SK-N-SH (cell line): ENCODE measurements at regions not wholly inside any gene's neighbourhood (a gene's known extent, or its start where the extent isn't known, plus 50 kb on each side); places are given as distances from the start of the nearest gene placed in this dataset.
"Not testable (repeated sequence)": the region's sequence is repeated elsewhere in the genome, so short reads cannot be mapped to it uniquely, and the experiment has no call there.

Experiments used
- CTCF ChIA-PET: fragments of 300-600, 350-600 bp; formaldehyde crosslinking; extraction: SDS; loops from one replicate; lab custom pipeline; 2021; lab: Yijun Ruan, JAX
- POLR2A ChIA-PET: fragments of 350-600 bp; sonication (Branson Sonifier 250); formaldehyde crosslinking; extraction: SDS; loops from one replicate; lab custom pipeline; 2020; ENCODE audit warnings: antibody characterized with exemption, inconsistent platforms; lab: Yijun Ruan, JAX
- DNase-seq: peaks from one replicate; pipeline ENCODE4 v3.0.0; 2012
- H2AFZ ChIP-seq: fragments of 200-600 bp; sonication (generic); 2 replicates; pipeline ENCODE4 v1.8.1; 2016; ENCODE audit warnings: antibody characterized with exemption, mild to moderate bottlenecking, low read depth
- H3F3A ChIP-seq: fragments of 200-600 bp; sonication (generic); replicated peaks from 2 replicates; pipeline ENCODE3; 2016; ENCODE audit warnings: antibody characterized with exemption, mild to moderate bottlenecking; ENCODE audit not compliant: insufficient read depth
- H3K27ac ChIP-seq, 2 experiments: fragments of 200-500 bp in 1 of 2; fragments of 200-600 bp in 1 of 2; sonication (Bioruptor generic) in 1 of 2; sonication (generic), shearing (Covaris generic) in 1 of 2; 2 replicates each; pipeline versions ENCODE4 v1.5.1 to v1.6.1; 2014 to 2016; ENCODE audit warnings: low read depth in 2 of 2, inconsistent platforms in 1 of 2, low read length in 1 of 2, mild to moderate bottlenecking in 1 of 2, mixed read lengths in 1 of 2
- H3K27me3 ChIP-seq: fragments of 200-600 bp; sonication (generic), shearing (Covaris generic); 2 replicates; pipeline ENCODE4 v1.6.1; 2016; ENCODE audit warnings: mixed run types; ENCODE audit not compliant: insufficient read depth
- H3K36me3 ChIP-seq, 2 experiments: fragments of 200-500 bp in 1 of 2; fragments of 200-600 bp in 1 of 2; sonication (Bioruptor generic) in 1 of 2; sonication (generic) in 1 of 2; replicated peaks in 1 of 2; 2 replicates each; pipeline versions ENCODE3 to v1.5.1; 2014 to 2016; ENCODE audit warnings: low read length in 1 of 2, mild to moderate bottlenecking in 1 of 2; ENCODE audit not compliant: insufficient read depth in 2 of 2, control insufficient read depth in 1 of 2
- H3K4me1 ChIP-seq, 2 experiments: fragments of 200-500 bp in 1 of 2; fragments of 200-600 bp in 1 of 2; sonication (Bioruptor generic) in 1 of 2; sonication (generic), shearing (Covaris generic) in 1 of 2; 2 replicates each; pipeline versions ENCODE4 v1.5.1 to v1.6.1; 2014 to 2016; ENCODE audit warnings: low read depth in 1 of 2, low read length in 1 of 2, mixed run types in 1 of 2; ENCODE audit not compliant: insufficient read depth in 2 of 2, control insufficient read depth in 1 of 2
- H3K4me2 ChIP-seq: fragments of 200-600 bp; sonication (generic), shearing (Covaris generic); 2 replicates; pipeline ENCODE4 v1.6.1; 2017; ENCODE audit warnings: mixed run types
- H3K4me3 ChIP-seq, 2 experiments: fragments of 200-500 bp in 1 of 2; fragments of 200-600 bp in 1 of 2; sonication (Bioruptor generic) in 1 of 2; sonication (generic), shearing (Covaris generic) in 1 of 2; 2 replicates each; pipeline versions ENCODE4 v1.5.1 to v1.8.1; 2014 to 2016; ENCODE audit warnings: low read depth in 2 of 2, inconsistent platforms in 1 of 2, low read length in 1 of 2, mild to moderate bottlenecking in 1 of 2, mixed read lengths in 1 of 2, moderate library complexity in 1 of 2
- H3K79me2 ChIP-seq: fragments of 200-600 bp; sonication (generic); 2 replicates; pipeline ENCODE4 v1.8.1; 2017; ENCODE audit warnings: mild to moderate bottlenecking; ENCODE audit not compliant: insufficient read depth
- H3K9ac ChIP-seq: fragments of 200-600 bp; sonication (generic); 2 replicates; pipeline ENCODE4 v1.6.1; 2017; ENCODE audit warnings: mixed run types
- H3K9me2 ChIP-seq: fragments of 200-600 bp; sonication (generic); 2 replicates; pipeline ENCODE4 v1.6.1; 2017; ENCODE audit warnings: mixed run types
- H3K9me3 ChIP-seq: fragments of 200-600 bp; sonication (generic); 2 replicates; pipeline ENCODE4 v1.6.1; 2017; ENCODE audit warnings: mixed run types, mild to moderate bottlenecking, moderate library complexity
- H4K20me1 ChIP-seq: fragments of 200-600 bp; sonication (generic); 2 replicates; pipeline ENCODE4 v1.6.1; 2017; ENCODE audit warnings: mild to moderate bottlenecking, mixed run types; ENCODE audit not compliant: insufficient read depth
- ELF1 ChIP-seq: IDR thresholded peaks from 2 replicates; pipeline ENCODE4 v1.4.0; 2012
- FOSL2 ChIP-seq: IDR thresholded peaks from 2 replicates; pipeline ENCODE4 v1.4.0; 2012; ENCODE audit warnings: low read depth, mild to moderate bottlenecking, moderate library complexity, borderline replicate concordance
- FOXM1 ChIP-seq: IDR thresholded peaks from 2 replicates; pipeline ENCODE4 v1.4.0; 2012; ENCODE audit warnings: low read depth, mild to moderate bottlenecking
- GATA2 ChIP-seq: sonication (generic); formaldehyde crosslinking; IDR thresholded peaks from 2 replicates; pipeline ENCODE4 v1.5.0; 2020; ENCODE audit warnings: mild to moderate bottlenecking, missing genetic modification reagents
- MXI1 ChIP-seq: IDR thresholded peaks from 2 replicates; pipeline ENCODE4 v1.6.1; 2012; ENCODE audit warnings: mild to moderate bottlenecking, low read depth, low read length, improper control_type of control experiment
- NFIC ChIP-seq: IDR thresholded peaks from 2 replicates; pipeline ENCODE4 v1.4.0; 2012; ENCODE audit warnings: borderline replicate concordance
- NRF1 ChIP-seq: IDR thresholded peaks from 2 replicates; pipeline ENCODE4 v1.6.1; 2012; ENCODE audit warnings: low read depth, mild to moderate bottlenecking, low read length
- RCOR1 ChIP-seq: fragments of 150-350 bp; IDR thresholded peaks from 2 replicates; pipeline ENCODE4 v1.6.1; 2017; ENCODE audit warnings: antibody characterized with exemption, low read length
- RFX5 ChIP-seq: IDR thresholded peaks from 2 replicates; pipeline ENCODE4 v1.6.1; 2012; ENCODE audit warnings: mild to moderate bottlenecking, improper control_type of control experiment, low read length
- RXRA ChIP-seq: IDR thresholded peaks from 2 replicates; pipeline ENCODE4 v1.4.0; 2012; ENCODE audit warnings: low read depth, mild to moderate bottlenecking, borderline replicate concordance
- SMC3 ChIP-seq: IDR thresholded peaks from 2 replicates; pipeline ENCODE4 v1.6.1; 2012; ENCODE audit warnings: low read depth, low read length, improper control_type of control experiment
- TAF1 ChIP-seq: IDR thresholded peaks from 2 replicates; pipeline ENCODE4 v1.6.1; 2012; ENCODE audit warnings: low read depth, mild to moderate bottlenecking, low read length, moderate library complexity, borderline replicate concordance
- TCF12 ChIP-seq: IDR thresholded peaks from 2 replicates; pipeline ENCODE4 v1.4.0; 2012
- TEAD4 ChIP-seq: IDR thresholded peaks from 2 replicates; pipeline ENCODE4 v1.4.0; 2012; ENCODE audit warnings: mild to moderate bottlenecking, borderline replicate concordance; ENCODE audit not compliant: insufficient read depth
- YY1 ChIP-seq: IDR thresholded peaks from 2 replicates; pipeline ENCODE4 v1.4.0; 2012; ENCODE audit warnings: low read depth, mild to moderate bottlenecking
- WGBS: methylation state at CpG from one replicate; pipeline ENCODE4 v1.1.6; 2017; ENCODE audit warnings: low lambda C conversion rate; 5-methylcytosine and 5-hydroxymethylcytosine counted together
- TF ChIP-seq, protein P1 (sequence below): IDR thresholded peaks from 2 replicates; pipeline ENCODE4 v1.4.0; 2012; ENCODE audit warnings: low read depth, borderline replicate concordance
- TF ChIP-seq, protein P2 (sequence below): IDR thresholded peaks from 2 replicates; pipeline ENCODE4; 2012
- TF ChIP-seq, protein P3 (sequence below): fragments of 150-350 bp; IDR thresholded peaks from 2 replicates; pipeline ENCODE4 v1.6.1; 2016; ENCODE audit warnings: mild to moderate bottlenecking, low read depth, low read length
- TF ChIP-seq, protein P4 (sequence below): IDR thresholded peaks from 2 replicates; pipeline ENCODE4 v1.4.0; 2012; ENCODE audit warnings: low read depth
- TF ChIP-seq, protein P5 (sequence below): IDR thresholded peaks from 2 replicates; pipeline ENCODE4 v1.4.0; 2012; ENCODE audit warnings: low read depth, borderline replicate concordance
- TF ChIP-seq, protein P6 (sequence below): fragments of 150-350 bp; IDR thresholded peaks from 2 replicates; pipeline ENCODE4 v1.6.1; 2017; ENCODE audit warnings: antibody characterized with exemption, low read length, low read depth, borderline replicate concordance

DNA sequence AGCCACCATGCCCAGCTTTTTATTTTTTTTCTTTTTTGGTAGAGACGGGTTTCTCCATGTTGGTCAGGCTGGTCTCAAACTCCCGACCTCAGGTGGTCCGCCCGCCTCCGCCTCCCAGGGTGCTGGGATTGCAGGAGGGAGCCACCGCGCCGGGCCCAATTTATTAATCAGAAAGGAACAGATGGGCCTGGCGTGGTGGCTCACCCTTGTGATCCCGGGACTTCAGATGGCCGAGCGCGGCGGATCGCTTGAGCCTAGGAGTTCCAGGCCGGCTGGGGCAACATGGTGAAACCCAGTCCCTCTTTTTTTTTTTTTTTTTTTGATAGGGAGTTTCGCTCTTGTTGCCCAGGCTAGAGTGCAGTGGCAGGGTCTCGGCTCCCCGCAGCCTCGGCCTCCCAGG lies 64.6 kb downstream of the GOLGA6L7 start:
- ChIA-PET POLR2A (no interaction called here), CTCF (no interaction called here)
- Histone ChIP-seq H2AFZ (no peak overlapping the region), H3K4me2 (no peak overlapping the region), H4K20me1 (no peaks in the 10 kb centered on the region), H3K9me2 (no peaks in the 10 kb centered on the region), H3K4me3 (no peak overlapping the region), H3F3A (no peaks in the 10 kb centered on the region), H3K9me3 (no peaks in the 10 kb centered on the region), H3K27me3 (no peaks in the 10 kb centered on the region), H3K79me2 (no peaks in the 10 kb centered on the region), H3K27ac (no peak overlapping the region), H3K9ac (no peak overlapping the region), H3K36me3 (no peaks in the 10 kb centered on the region), H3K4me1 (no peaks in the 10 kb centered on the region; a peak in 1 of 4 replicates)
- no peak for TF ChIP-seq SMC3
- no peak for TF ChIP-seq GATA2
- TF ChIP-seq, protein P1, sequence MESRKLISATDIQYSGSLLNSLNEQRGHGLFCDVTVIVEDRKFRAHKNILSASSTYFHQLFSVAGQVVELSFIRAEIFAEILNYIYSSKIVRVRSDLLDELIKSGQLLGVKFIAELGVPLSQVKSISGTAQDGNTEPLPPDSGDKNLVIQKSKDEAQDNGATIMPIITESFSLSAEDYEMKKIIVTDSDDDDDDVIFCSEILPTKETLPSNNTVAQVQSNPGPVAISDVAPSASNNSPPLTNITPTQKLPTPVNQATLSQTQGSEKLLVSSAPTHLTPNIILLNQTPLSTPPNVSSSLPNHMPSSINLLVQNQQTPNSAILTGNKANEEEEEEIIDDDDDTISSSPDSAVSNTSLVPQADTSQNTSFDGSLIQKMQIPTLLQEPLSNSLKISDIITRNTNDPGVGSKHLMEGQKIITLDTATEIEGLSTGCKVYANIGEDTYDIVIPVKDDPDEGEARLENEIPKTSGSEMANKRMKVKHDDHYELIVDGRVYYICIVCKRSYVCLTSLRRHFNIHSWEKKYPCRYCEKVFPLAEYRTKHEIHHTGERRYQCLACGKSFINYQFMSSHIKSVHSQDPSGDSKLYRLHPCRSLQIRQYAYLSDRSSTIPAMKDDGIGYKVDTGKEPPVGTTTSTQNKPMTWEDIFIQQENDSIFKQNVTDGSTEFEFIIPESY, result no peak
- TF ChIP-seq ELF1, result no peak
- TF ChIP-seq FOSL2, result no peak
- TF ChIP-seq, protein P2, sequence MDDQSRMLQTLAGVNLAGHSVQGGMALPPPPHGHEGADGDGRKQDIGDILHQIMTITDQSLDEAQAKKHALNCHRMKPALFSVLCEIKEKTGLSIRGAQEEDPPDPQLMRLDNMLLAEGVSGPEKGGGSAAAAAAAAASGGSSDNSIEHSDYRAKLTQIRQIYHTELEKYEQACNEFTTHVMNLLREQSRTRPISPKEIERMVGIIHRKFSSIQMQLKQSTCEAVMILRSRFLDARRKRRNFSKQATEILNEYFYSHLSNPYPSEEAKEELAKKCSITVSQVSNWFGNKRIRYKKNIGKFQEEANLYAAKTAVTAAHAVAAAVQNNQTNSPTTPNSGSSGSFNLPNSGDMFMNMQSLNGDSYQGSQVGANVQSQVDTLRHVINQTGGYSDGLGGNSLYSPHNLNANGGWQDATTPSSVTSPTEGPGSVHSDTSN, result no peak
- no peak for TF ChIP-seq TCF12
- TF ChIP-seq, protein P3, sequence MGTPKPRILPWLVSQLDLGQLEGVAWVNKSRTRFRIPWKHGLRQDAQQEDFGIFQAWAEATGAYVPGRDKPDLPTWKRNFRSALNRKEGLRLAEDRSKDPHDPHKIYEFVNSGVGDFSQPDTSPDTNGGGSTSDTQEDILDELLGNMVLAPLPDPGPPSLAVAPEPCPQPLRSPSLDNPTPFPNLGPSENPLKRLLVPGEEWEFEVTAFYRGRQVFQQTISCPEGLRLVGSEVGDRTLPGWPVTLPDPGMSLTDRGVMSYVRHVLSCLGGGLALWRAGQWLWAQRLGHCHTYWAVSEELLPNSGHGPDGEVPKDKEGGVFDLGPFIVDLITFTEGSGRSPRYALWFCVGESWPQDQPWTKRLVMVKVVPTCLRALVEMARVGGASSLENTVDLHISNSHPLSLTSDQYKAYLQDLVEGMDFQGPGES, result no peak
- no peak for TF ChIP-seq FOXM1
- no peak for TF ChIP-seq TAF1
- TF ChIP-seq, protein P4, sequence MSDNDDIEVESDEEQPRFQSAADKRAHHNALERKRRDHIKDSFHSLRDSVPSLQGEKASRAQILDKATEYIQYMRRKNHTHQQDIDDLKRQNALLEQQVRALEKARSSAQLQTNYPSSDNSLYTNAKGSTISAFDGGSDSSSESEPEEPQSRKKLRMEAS, result no peak
- no peak for TF ChIP-seq YY1
- TF ChIP-seq, protein P5, sequence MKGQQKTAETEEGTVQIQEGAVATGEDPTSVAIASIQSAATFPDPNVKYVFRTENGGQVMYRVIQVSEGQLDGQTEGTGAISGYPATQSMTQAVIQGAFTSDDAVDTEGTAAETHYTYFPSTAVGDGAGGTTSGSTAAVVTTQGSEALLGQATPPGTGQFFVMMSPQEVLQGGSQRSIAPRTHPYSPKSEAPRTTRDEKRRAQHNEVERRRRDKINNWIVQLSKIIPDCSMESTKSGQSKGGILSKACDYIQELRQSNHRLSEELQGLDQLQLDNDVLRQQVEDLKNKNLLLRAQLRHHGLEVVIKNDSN, result no peak
- WGBS, result 94% methylated on average over 17 of the region's 20 CpGs
- DNase-seq, result no peak

DNA sequence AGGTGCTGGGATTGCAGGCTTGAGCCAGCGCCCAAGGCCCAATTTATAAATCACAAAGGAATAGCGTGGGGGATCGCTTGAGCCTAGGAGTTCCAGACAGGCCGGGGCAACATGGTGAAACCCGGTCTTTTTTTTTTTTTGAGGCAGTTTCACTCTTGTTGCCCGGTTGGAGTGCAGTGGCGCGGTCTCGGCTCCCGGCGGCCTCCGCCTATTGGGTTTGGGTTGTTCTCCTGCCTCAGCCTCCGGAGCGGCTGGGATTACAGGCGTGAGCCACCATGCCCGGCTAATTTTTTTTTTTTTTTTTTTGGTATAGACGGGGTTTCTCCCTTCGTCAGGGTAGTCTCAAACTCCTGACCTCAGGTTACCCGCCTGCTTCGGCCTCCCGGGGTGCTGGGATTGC lies 65.0 kb downstream of the GOLGA6L7 start:
- no peaks in the 10 kb centered on the region for H3K36me3 ChIP-seq
- no peak for DNase-seq
- ChIA-PET CTCF (no interaction called here), POLR2A (no interaction called here)
- H3K9me2 ChIP-seq, result no peaks in the 10 kb centered on the region
- H3F3A ChIP-seq, result no peaks in the 10 kb centered on the region
- H3K9ac ChIP-seq, result no peak overlapping the region
- no peak overlapping the region for H3K27ac ChIP-seq
- no peaks in the 10 kb centered on the region for H3K79me2 ChIP-seq
- no peaks in the 10 kb centered on the region; a peak in 1 of 4 replicates for H3K4me1 ChIP-seq
- WGBS, result 95% methylated on average over 21 of the region's 21 CpGs
- no peaks in the 10 kb centered on the region for H3K9me3 ChIP-seq
- H4K20me1 ChIP-seq, result no peaks in the 10 kb centered on the region
- no peaks in the 10 kb centered on the region for H3K27me3 ChIP-seq
- no peak overlapping the region for H3K4me3 ChIP-seq
- TF ChIP-seq TCF12, result no peak
- no peak for TF ChIP-seq NRF1
- TF ChIP-seq, protein P6, sequence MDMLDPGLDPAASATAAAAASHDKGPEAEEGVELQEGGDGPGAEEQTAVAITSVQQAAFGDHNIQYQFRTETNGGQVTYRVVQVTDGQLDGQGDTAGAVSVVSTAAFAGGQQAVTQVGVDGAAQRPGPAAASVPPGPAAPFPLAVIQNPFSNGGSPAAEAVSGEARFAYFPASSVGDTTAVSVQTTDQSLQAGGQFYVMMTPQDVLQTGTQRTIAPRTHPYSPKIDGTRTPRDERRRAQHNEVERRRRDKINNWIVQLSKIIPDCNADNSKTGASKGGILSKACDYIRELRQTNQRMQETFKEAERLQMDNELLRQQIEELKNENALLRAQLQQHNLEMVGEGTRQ, result no peak
- no peak for TF ChIP-seq TEAD4
- no peak for TF ChIP-seq RXRA
- TF ChIP-seq RCOR1, result no peak
- no peak for TF ChIP-seq RFX5
- TF ChIP-seq MXI1, result no peak
- no peak for TF ChIP-seq NFIC
- no peak overlapping the region for H2AFZ ChIP-seq
- no peak overlapping the region for H3K4me2 ChIP-seq

DNA sequence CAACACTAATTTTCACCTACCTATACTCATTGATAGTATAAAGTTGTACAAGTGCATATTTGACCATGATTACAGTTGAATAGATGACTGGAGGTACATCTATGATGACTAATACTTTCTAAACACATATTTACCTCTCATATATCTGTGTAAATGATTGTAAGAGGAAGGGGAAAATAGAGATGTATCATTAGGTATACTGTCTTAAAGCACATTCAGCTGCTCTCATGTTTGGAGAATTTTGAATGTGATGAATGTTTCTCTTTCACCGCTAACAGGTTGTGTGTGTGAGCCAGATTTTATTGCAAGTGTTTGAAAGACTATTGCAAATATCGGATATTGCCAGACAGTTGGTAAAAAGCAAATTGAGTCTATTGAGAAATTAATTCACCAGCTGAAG lies 66.2 kb upstream of the GOLGA8M start:
- CTCF ChIA-PET, POLR2A ChIA-PET, H3K27me3 ChIP-seq, H4K20me1 ChIP-seq, H2AFZ ChIP-seq, H3K9me3 ChIP-seq, H3K4me3 ChIP-seq, H3K36me3 ChIP-seq, H3K4me1 ChIP-seq, H3K9me2 ChIP-seq, H3K79me2 ChIP-seq, H3F3A ChIP-seq, DNase-seq, H3K4me2 ChIP-seq, H3K27ac ChIP-seq, H3K9ac ChIP-seq: not testable (repeated sequence)
- 80% methylated on average over 2 of the region's 2 CpGs for WGBS
